GM12878 (cell line): ENCODE measurements at regions not wholly inside any gene's neighbourhood (a gene's known extent, or its start where the extent isn't known, plus 50 kb on each side); places are given as distances from the start of the nearest gene placed in this dataset.

Source experiments
- CTCF ChIP-seq, 3 experiments: IDR thresholded peaks in 2 of 3; conservative IDR thresholded peaks in 1 of 3; 2 replicates each; pipeline ENCODE4 v1.5.1; 2011; ENCODE audit warnings: low read depth in 3 of 3, low read length in 3 of 3, mild to moderate bottlenecking in 3 of 3, control low read depth in 2 of 3, moderate library complexity in 2 of 3, inconsistent platforms in 1 of 3, mixed read lengths in 1 of 3; ENCODE audit not compliant: control insufficient read depth in 2 of 3, insufficient read depth in 1 of 3; ENCODE audit errors: extremely low read depth in 1 of 3
- REST ChIP-seq: IDR thresholded peaks from 2 replicates; pipeline ENCODE4 v1.6.1; 2012; ENCODE audit warnings: mild to moderate bottlenecking, low read depth, low read length
- ZNF384 ChIP-seq: IDR thresholded peaks from 2 replicates; pipeline ENCODE4 v1.6.1; 2012; ENCODE audit warnings: low read depth, mild to moderate bottlenecking, low read length, improper control_type of control experiment, borderline replicate concordance
- TF ChIP-seq, protein P1 (sequence below): fragments of 450-650 bp; conservative IDR thresholded peaks from 2 replicates; pipeline ENCODE4 v1.6.1; 2017; ENCODE audit warnings: mild to moderate bottlenecking, moderate library complexity

DNA sequence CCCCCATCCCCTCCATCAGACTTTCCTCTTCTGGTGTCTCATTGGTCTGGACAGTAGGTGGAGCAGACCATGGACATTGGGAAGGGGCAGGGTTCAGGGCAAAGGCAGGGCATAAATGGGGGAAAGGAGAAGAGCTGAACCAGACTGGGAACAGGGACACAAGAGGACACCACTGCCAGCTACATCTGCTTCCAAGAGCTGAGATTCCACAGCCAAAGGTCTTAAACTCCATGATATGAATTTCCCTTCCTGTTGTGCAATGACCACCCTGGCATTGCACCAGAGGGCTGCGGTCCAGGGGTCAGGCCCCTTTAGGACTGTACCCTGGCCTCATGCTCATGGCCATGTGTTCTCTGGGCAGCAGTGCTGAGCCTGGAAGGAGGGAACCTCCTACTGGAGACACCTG, 137.9 kb downstream of the MAFB start:
- TF ChIP-seq REST (no peak), CTCF (IDR thresholded peaks at IDR 0.05 in 2 of 3, conservative IDR thresholded peaks at IDR 0.05 in 1 of 3; ENCODE audit: control insufficient read depth in 2 of 3, extremely low read depth in 1 of 3, insufficient read depth in 1 of 3, low read depth in 3 of 3, low read length in 3 of 3) (no peak), ZNF384 (no peak)
- TF ChIP-seq, protein P1, sequence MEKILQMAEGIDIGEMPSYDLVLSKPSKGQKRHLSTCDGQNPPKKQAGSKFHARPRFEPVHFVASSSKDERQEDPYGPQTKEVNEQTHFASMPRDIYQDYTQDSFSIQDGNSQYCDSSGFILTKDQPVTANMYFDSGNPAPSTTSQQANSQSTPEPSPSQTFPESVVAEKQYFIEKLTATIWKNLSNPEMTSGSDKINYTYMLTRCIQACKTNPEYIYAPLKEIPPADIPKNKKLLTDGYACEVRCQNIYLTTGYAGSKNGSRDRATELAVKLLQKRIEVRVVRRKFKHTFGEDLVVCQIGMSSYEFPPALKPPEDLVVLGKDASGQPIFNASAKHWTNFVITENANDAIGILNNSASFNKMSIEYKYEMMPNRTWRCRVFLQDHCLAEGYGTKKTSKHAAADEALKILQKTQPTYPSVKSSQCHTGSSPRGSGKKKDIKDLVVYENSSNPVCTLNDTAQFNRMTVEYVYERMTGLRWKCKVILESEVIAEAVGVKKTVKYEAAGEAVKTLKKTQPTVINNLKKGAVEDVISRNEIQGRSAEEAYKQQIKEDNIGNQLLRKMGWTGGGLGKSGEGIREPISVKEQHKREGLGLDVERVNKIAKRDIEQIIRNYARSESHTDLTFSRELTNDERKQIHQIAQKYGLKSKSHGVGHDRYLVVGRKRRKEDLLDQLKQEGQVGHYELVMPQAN: no peak
